ENCODE measurements at regions not wholly inside any gene's neighbourhood (a gene's known extent, or its start where the extent isn't known, plus 50 kb on each side); places are given as distances from the start of the nearest gene placed in this dataset.

- Histone ChIP-seq H2AFZ (ENCODE audit: low read depth, low read length) (no peak overlapping the region), H3K4me3 (ENCODE audit: low read length) (no peak overlapping the region), H3K9me3 (ENCODE audit: low read length) (peaks cover 4% of the 10 kb centered on the region), H3K4me1 (ENCODE audit: insufficient read depth, low read length) (no peaks in the 10 kb centered on the region), H3K36me3 (ENCODE audit: insufficient read depth, low read length) (no peaks in the 10 kb centered on the region), H3K27me3 (ENCODE audit: insufficient read depth, low read length) (no peaks in the 10 kb centered on the region)
Observed at GRCh38 chr9:92180669-92181181, 65.5 kb upstream of the SPTLC1 start.

GRCh38 chr9:92180002-92180400 lies 64.8 kb upstream of the SPTLC1 start:
- Histone ChIP-seq H3K36me3 (ENCODE audit: insufficient read depth, low read length) (no peaks in the 10 kb centered on the region), H3K27me3 (ENCODE audit: insufficient read depth, low read length) (no peaks in the 10 kb centered on the region), H3K9me3 (ENCODE audit: low read length) (peaks cover 4% of the 10 kb centered on the region), H3K4me1 (ENCODE audit: insufficient read depth, low read length) (no peaks in the 10 kb centered on the region), H3K4me3 (ENCODE audit: low read length) (no peak overlapping the region), H2AFZ (ENCODE audit: low read depth, low read length) (no peak overlapping the region)

- no peaks in the 10 kb centered on the region for H3K4me1 ChIP-seq (ENCODE audit: insufficient read depth, low read length)
- no peak overlapping the region for H2AFZ ChIP-seq (ENCODE audit: low read depth, low read length)
- H3K36me3 ChIP-seq (ENCODE audit: insufficient read depth, low read length), result no peaks in the 10 kb centered on the region
- no peak overlapping the region for H3K4me3 ChIP-seq (ENCODE audit: low read length)
- peaks cover 4% of the 10 kb centered on the region for H3K9me3 ChIP-seq (ENCODE audit: low read length)
- H3K27me3 ChIP-seq (ENCODE audit: insufficient read depth, low read length), result no peaks in the 10 kb centered on the region
Observed at GRCh38 chr9:92179286-92180001, 64.2 kb upstream of the SPTLC1 start.

GRCh38 chr9:92177591-92177990 lies 62.4 kb upstream of the SPTLC1 start:
- H2AFZ ChIP-seq (ENCODE audit: low read depth, low read length), result no peak overlapping the region
- H3K9me3 ChIP-seq (ENCODE audit: low read length), result peaks cover 6% of the 10 kb centered on the region
- no peaks in the 10 kb centered on the region for H3K27me3 ChIP-seq (ENCODE audit: insufficient read depth, low read length)
- H3K4me1 ChIP-seq (ENCODE audit: insufficient read depth, low read length), result no peaks in the 10 kb centered on the region
- no peak overlapping the region for H3K4me3 ChIP-seq (ENCODE audit: low read length)
- H3K36me3 ChIP-seq (ENCODE audit: insufficient read depth, low read length), result no peaks in the 10 kb centered on the region

GRCh38 chr9:92176800-92177185 lies 61.6 kb upstream of the SPTLC1 start:
- peaks cover 4% of the 10 kb centered on the region for H3K9me3 ChIP-seq (ENCODE audit: low read length)
- no peaks in the 10 kb centered on the region for H3K27me3 ChIP-seq (ENCODE audit: insufficient read depth, low read length)

GRCh38 chr9:92176068-92176799 lies 61.0 kb upstream of the SPTLC1 start:
- H3K27me3 ChIP-seq (ENCODE audit: insufficient read depth, low read length), result no peaks in the 10 kb centered on the region
- H2AFZ ChIP-seq (ENCODE audit: low read depth, low read length), result no peak overlapping the region
- H3K4me3 ChIP-seq (ENCODE audit: low read length), result no peak overlapping the region
- no peaks in the 10 kb centered on the region for H3K36me3 ChIP-seq (ENCODE audit: insufficient read depth, low read length)
- H3K4me1 ChIP-seq (ENCODE audit: insufficient read depth, low read length), result no peaks in the 10 kb centered on the region
- peaks cover 1% of the 10 kb centered on the region for H3K9me3 ChIP-seq (ENCODE audit: low read length)

More at GRCh38 chr9:92176800-92177185, 61.6 kb upstream of the SPTLC1 start:
- H3K4me1 ChIP-seq (ENCODE audit: insufficient read depth, low read length), result no peaks in the 10 kb centered on the region
- no peak overlapping the region for H2AFZ ChIP-seq (ENCODE audit: low read depth, low read length)
- no peaks in the 10 kb centered on the region for H3K36me3 ChIP-seq (ENCODE audit: insufficient read depth, low read length)
- no peak overlapping the region for H3K4me3 ChIP-seq (ENCODE audit: low read length)

- no peaks in the 10 kb centered on the region for H3K36me3 ChIP-seq (ENCODE audit: insufficient read depth, low read length)
- H3K27me3 ChIP-seq (ENCODE audit: insufficient read depth, low read length), result no peaks in the 10 kb centered on the region
- no peak overlapping the region for H3K4me3 ChIP-seq (ENCODE audit: low read length)
- H3K4me1 ChIP-seq (ENCODE audit: insufficient read depth, low read length), result no peaks in the 10 kb centered on the region
- H2AFZ ChIP-seq (ENCODE audit: low read depth, low read length), result no peak overlapping the region
- peaks cover 1% of the 10 kb centered on the region for H3K9me3 ChIP-seq (ENCODE audit: low read length)
Observed at GRCh38 chr9:92175441-92175840, 60.2 kb upstream of the SPTLC1 start.

- no peaks in the 10 kb centered on the region for H3K4me1 ChIP-seq (ENCODE audit: insufficient read depth, low read length)
- H3K9me3 ChIP-seq (ENCODE audit: low read length), result peaks cover 1% of the 10 kb centered on the region
- H3K27me3 ChIP-seq (ENCODE audit: insufficient read depth, low read length), result no peaks in the 10 kb centered on the region
- no peak overlapping the region for H3K4me3 ChIP-seq (ENCODE audit: low read length)
- H2AFZ ChIP-seq (ENCODE audit: low read depth, low read length), result no peak overlapping the region
- H3K36me3 ChIP-seq (ENCODE audit: insufficient read depth, low read length), result no peaks in the 10 kb centered on the region
Observed at GRCh38 chr9:92173318-92173717, 58.1 kb upstream of the SPTLC1 start.

- no peak overlapping the region for H2AFZ ChIP-seq (ENCODE audit: low read depth, low read length)
- no peaks in the 10 kb centered on the region for H3K36me3 ChIP-seq (ENCODE audit: insufficient read depth, low read length)
- no peaks in the 10 kb centered on the region for H3K27me3 ChIP-seq (ENCODE audit: insufficient read depth, low read length)
- peaks cover 1% of the 10 kb centered on the region for H3K9me3 ChIP-seq (ENCODE audit: low read length)
- H3K4me3 ChIP-seq (ENCODE audit: low read length), result no peak overlapping the region
- no peaks in the 10 kb centered on the region for H3K4me1 ChIP-seq (ENCODE audit: insufficient read depth, low read length)
Observed at GRCh38 chr9:92171822-92172221, 56.6 kb upstream of the SPTLC1 start.

GRCh38 chr9:92171281-92171680 lies 56.1 kb upstream of the SPTLC1 start:
- Histone ChIP-seq H3K4me3 (ENCODE audit: low read length) (no peak overlapping the region), H2AFZ (ENCODE audit: low read depth, low read length) (no peak overlapping the region), H3K27me3 (ENCODE audit: insufficient read depth, low read length) (no peaks in the 10 kb centered on the region), H3K9me3 (ENCODE audit: low read length) (peaks cover 1% of the 10 kb centered on the region), H3K4me1 (ENCODE audit: insufficient read depth, low read length) (no peaks in the 10 kb centered on the region), H3K36me3 (ENCODE audit: insufficient read depth, low read length) (no peaks in the 10 kb centered on the region)

GRCh38 chr9:92170848-92171247 lies 55.6 kb upstream of the SPTLC1 start:
- H3K36me3 ChIP-seq (ENCODE audit: insufficient read depth, low read length), result no peaks in the 10 kb centered on the region
- H3K27me3 ChIP-seq (ENCODE audit: insufficient read depth, low read length), result no peaks in the 10 kb centered on the region
- H3K4me1 ChIP-seq (ENCODE audit: insufficient read depth, low read length), result no peaks in the 10 kb centered on the region
- no peak overlapping the region for H3K4me3 ChIP-seq (ENCODE audit: low read length)
- no peak overlapping the region for H2AFZ ChIP-seq (ENCODE audit: low read depth, low read length)
- peaks cover 1% of the 10 kb centered on the region for H3K9me3 ChIP-seq (ENCODE audit: low read length)

- H3K9me3 ChIP-seq (ENCODE audit: low read length), result peaks cover 6% of the 10 kb centered on the region
- H2AFZ ChIP-seq (ENCODE audit: low read depth, low read length), result no peak overlapping the region
- H3K4me3 ChIP-seq (ENCODE audit: low read length), result no peak overlapping the region
- no peaks in the 10 kb centered on the region for H3K36me3 ChIP-seq (ENCODE audit: insufficient read depth, low read length)
- no peaks in the 10 kb centered on the region for H3K27me3 ChIP-seq (ENCODE audit: insufficient read depth, low read length)
- H3K4me1 ChIP-seq (ENCODE audit: insufficient read depth, low read length), result no peaks in the 10 kb centered on the region
Observed at GRCh38 chr9:92165484-92165883, 50.3 kb upstream of the SPTLC1 start.
